ENCODE measurements at regions not wholly inside any gene's neighbourhood (a gene's known extent, or its start where the extent isn't known, plus 50 kb on each side); places are given as distances from the start of the nearest gene placed in this dataset.

DNA sequence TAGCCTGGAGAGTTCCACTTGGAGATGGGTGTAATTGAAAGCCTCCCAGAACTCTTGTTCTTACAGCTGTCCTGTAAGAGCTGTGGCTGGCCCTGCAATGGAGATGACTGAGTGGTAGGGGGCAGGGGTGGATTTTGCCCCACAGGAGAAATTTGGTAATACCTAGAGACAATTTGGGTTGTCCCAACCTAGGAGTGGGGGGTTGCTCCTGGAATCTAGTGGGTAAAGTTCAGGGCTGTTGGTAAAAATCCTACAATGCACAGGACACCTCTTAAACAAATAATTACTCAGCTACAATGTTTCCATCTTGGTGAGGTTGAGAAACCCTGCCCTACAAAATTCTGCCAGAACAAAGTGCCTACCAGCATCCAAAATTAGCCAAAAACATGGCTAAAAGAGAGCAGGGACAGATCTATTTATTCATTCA is 181.1 kb upstream of the SH3BP4 start:
- TF ChIP-seq, protein P1, sequence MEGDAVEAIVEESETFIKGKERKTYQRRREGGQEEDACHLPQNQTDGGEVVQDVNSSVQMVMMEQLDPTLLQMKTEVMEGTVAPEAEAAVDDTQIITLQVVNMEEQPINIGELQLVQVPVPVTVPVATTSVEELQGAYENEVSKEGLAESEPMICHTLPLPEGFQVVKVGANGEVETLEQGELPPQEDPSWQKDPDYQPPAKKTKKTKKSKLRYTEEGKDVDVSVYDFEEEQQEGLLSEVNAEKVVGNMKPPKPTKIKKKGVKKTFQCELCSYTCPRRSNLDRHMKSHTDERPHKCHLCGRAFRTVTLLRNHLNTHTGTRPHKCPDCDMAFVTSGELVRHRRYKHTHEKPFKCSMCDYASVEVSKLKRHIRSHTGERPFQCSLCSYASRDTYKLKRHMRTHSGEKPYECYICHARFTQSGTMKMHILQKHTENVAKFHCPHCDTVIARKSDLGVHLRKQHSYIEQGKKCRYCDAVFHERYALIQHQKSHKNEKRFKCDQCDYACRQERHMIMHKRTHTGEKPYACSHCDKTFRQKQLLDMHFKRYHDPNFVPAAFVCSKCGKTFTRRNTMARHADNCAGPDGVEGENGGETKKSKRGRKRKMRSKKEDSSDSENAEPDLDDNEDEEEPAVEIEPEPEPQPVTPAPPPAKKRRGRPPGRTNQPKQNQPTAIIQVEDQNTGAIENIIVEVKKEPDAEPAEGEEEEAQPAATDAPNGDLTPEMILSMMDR (IDR thresholded peaks at IDR 0.05 in 4 of 5, conservative IDR thresholded peaks at IDR 0.05 in 1 of 5) = no peak
- TF ChIP-seq POLR2A (IDR thresholded peaks at IDR 0.05) = no peak
